Medulla oblongata (tissue), 1 donor: ENCODE measurements at regions not wholly inside any gene's neighbourhood (a gene's known extent, or its start where the extent isn't known, plus 50 kb on each side); places are given as distances from the start of the nearest gene placed in this dataset.
"Not testable (repeated sequence)": the region's sequence is repeated elsewhere in the genome, so short reads cannot be mapped to it uniquely, and the experiment has no call there.

Experiments used
- DNase-seq: peaks from one replicate; pipeline ENCODE4 v3.0.0-alpha.2; 2015; ENCODE audit errors: extremely low spot score

GRCh38 chr6:114939630-114940029, 596.8 kb upstream of the HS3ST5 start:
- DNase-seq = no peak

- DNase-seq = no peak
Observed at GRCh38 chr6:114936080-114936479, 593.3 kb upstream of the HS3ST5 start.

GRCh38 chr6:114934079-114934478, 591.3 kb upstream of the HS3ST5 start:
- DNase-seq = no peak

GRCh38 chr6:114928731-114929130, 585.9 kb upstream of the HS3ST5 start:
- not testable (repeated sequence) for DNase-seq

DNA sequence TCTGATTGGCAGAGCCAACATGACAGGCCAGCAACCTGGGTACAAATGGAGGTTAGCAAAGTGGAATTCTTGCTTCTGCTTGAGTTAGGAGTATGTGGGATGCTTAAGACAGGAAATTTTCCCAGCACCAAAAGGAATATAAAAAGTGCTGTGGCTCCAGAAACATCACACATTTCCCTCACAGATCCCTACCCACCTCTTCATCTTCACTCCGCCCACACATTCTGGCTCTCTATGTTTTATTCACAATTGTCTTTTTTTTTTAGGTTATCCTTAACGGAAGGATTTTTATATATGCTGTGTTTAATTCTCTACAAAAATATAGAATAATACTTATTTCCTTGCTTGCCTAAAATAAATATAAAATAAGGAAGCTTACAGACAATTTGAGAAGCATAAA, 563.3 kb upstream of the HS3ST5 start:
- DNase-seq = no peak

DNA sequence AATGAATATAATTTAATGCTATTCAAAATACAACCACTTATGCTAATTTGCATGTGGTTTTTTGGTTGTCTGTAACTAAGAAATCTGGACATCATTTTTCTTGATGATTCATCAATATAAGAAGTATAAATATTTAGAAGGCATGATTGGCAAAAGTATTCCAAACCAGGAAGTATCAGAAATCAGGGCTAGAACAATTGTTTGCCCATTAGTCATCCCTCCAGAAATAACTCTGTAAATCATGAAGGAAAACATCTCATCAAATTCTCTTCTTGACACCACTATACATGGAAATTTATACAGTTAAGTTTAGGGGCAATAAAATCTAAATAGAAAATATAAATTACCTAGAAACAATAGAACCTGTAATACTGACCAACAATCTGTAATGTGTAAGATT, 554.7 kb upstream of the HS3ST5 start:
- no peak for DNase-seq

DNA sequence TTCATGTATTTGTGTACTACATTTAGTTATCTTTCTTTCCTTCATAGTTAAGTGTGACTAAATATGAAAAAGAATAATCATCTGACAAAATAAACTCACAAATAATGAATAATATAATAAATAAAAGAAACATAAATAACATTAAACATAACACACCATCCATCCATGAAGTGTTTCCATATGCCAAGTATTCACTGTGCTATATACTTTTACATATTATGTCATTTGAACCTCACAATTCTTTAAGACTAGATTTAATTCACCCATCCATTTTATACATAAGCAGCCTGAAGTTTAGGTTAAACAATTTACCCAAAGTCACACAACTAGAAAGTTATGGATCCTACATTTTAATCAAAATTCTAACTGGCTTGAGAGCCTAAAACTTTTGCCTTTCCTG, 549.4 kb upstream of the HS3ST5 start:
- DNase-seq = no peak

GRCh38 chr6:114888241-114888640, 545.4 kb upstream of the HS3ST5 start:
- DNase-seq = no peak

DNA sequence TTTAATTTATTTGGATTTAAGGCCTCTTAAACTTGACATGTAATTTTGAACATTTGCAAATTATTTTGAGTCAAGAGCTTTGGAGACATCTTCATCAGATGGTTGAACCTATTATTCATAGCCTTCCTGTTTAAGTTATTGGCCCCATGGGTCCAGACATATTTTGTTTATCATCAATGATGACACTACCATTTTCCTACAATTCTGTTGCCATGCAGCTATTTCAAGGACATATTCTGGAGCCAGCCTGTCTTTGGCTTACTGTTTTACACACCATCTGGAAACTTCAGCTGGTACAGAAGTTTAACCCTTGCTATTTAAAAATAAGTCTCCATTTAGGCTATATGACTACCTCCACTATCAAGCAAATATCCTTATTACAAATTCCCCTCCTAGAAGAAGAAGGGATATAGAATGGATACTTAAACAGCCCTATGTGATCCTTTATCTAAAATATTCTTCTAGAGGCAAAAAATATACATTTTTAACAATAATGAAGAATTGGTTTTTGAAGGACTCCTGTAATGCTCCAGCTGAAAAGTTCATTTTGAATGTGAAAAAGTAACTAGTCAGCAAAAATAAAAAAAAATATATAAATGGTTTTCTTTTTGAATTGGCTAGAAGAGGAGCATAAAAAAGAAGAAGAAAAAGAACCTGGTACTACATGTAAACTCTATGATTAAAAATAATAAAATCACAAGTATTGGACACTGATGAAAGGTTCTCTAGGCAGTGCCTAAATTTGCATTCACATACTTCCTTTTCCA, 544.0 kb upstream of the HS3ST5 start:
- DNase-seq = no peak

DNA sequence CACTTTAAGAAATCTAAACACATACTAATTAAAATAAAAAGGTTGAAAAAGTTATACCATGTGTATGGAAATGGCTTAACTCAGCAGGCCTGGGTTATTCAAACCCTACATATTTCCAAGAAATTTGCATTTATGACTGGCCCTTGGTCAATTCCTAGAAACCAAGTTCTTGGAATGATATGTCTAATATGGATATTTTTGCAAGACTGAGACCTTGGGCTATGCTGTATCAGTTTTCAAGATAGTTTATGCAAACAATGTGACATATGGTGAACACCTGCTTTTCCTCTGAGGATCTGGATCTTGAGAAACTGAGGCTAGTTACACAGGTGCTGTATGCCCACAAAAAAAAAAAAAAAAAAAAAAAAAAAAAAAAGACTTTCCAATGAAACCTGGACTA, 536.9 kb upstream of the HS3ST5 start:
- DNase-seq = no peak

GRCh38 chr6:114878091-114878490, 535.3 kb upstream of the HS3ST5 start:
- no peak for DNase-seq

DNA sequence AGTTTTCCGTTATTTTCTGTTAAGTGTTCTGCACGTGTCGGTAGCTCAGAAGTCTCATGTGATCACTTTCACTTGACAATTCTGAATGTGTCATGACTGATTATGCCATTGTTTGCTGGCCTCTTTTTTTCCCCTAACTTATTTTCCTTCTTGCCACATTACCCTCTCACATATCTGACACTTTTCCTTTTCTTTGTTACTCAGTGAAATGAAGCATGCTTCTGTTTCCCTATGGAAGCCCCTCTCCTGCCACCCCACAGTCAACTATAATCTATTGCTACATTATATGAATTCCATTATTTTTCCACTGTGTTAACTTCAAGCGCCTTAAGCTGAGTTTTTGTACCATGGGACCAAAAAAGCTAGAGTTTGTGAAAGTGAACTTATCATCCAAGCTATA, 531.6 kb upstream of the HS3ST5 start:
- no peak for DNase-seq

DNA sequence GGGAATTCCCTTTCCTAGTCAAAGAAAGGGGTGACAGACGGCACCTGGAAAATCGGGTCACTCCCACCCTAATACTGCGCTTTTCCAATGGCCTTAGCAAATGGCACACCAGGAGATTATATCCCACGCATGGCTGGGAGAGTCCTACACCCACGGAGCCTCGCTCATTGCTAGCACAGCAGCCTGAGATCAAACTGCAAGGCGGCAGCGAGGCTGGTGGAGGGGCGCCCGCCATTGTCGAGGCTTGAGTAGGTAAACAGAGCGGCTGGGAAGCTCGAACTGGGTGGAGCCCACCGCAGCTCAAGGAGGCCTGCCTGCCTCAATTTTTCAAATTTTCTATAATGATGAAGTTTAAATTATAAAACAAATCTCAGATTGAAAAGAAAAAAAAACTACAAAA, 522.7 kb upstream of the HS3ST5 start:
- DNase-seq = not testable (repeated sequence)

GRCh38 chr6:114863610-114864009, 520.8 kb upstream of the HS3ST5 start:
- no peak for DNase-seq

GRCh38 chr6:114862819-114863218, 520.0 kb upstream of the HS3ST5 start:
- no peak for DNase-seq

DNA sequence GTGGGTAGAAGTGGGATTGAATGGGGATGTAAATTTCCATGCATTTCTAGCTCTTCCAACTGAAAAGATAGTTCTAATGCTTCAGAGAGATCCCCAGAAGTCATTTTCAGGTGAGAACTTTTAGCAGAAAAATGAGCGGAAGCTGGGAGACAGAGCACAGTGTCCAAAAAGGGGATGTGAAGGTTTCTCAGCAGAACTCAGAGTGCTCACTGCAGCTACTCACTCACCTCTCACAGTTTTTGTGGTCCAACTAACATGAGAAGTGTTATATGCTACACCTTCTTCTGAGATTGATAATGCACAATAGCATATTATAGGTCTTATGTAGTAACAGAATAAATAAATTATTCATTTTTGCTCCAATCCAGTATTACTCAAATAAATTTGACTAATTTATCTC, 519.2 kb upstream of the HS3ST5 start:
- no peak for DNase-seq

DNA sequence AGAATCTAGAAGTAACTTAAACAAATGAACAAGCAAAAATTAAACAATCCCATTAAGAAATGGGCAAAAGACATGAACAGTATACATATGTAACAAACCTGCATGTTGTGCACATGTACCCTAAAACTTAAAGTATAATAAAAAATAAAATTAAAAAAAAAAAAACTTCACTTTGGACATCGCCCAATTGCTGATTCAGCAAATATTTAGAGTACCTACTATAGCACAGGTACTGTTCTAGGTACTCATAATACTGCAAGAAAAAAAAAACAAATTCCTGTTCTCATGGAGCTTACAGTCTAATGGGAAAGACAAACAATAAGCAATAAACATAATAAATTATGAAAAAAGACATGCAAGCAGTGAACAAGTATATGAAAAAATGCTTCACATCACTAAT, 501.5 kb upstream of the HS3ST5 start:
- DNase-seq = no peak

- no peak for DNase-seq
Observed at GRCh38 chr6:114839019-114839418, 496.2 kb upstream of the HS3ST5 start.

DNA sequence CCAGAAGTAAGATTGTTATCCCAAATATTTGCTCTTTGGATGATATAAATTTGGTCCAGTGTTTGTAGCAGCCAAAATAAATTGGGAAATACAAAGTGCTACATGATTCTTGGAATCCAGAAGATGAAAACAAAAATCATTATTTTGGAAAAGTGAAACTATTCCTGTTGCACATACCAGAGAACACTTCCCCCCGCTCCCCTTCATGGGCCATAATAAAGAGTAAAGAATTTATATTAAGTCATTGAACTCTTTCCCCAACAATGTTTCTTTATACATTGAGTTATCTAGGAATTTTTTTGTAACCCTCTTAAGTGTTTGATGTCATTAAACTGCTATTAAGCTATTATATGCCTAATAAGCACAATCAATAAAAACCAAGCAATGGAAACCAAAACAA, 490.4 kb upstream of the HS3ST5 start:
- no peak for DNase-seq

DNA sequence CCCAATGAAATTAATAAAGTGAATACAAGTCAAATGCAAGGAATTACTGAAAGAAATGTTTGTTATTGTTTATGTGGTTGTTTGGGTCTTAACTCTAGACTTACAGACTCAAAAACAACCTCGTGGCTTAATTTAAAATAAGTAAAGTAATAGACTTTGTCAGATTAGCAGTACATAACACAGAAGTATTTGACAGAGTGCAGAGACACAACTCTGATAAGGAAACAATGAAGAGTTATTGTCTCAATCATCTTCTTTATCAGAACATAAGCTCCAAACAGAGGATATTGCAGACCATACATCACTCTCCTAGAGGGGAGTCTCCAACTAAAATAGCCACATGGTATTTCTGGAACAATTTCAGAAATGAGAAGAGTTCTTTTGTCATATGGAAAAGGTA, 487.7 kb upstream of the HS3ST5 start:
- no peak for DNase-seq

GRCh38 chr6:114827135-114827534, 484.3 kb upstream of the HS3ST5 start:
- no peak for DNase-seq

DNA sequence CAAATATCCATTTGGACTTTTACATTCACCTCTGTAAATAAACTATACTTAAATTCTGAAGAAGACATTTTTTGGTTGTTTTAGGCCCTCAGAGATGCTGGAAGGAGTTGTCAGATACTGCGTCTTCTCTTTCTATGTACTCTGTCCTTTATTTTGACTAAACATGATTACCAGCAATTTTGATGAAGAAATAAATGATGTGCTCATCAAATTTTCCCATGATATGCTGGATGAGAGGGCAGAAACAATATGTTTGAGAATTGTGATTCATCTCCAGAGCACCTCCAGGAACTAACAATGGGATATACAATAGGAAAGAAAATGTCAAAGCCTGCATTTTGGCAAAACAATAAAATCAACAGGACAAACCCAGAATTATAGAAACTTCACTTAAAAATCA, 481.6 kb upstream of the HS3ST5 start:
- DNase-seq = no peak

DNA sequence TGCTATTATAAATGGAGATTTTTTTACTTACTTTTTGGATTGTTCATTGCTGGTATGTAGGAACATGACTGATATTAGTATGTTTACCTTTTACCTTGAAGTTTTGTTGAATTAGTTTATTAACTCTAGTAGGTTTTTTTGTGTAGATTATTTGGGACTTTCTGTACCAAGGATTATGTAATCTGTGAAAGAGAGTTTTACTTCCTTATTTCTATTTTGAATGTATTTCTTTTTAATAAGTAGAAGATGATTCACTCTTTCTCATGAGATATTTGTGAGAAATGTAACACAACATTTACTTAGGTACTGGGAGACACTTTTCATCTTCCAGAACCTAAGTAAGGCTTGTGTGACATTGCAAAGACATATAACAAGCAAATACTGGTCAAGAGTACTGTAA, 473.9 kb upstream of the HS3ST5 start:
- DNase-seq = no peak

- DNase-seq = no peak
Observed at GRCh38 chr6:114810468-114810867, 467.6 kb upstream of the HS3ST5 start.
